ENCODE measurements at regions not wholly inside any gene's neighbourhood (a gene's known extent, or its start where the extent isn't known, plus 50 kb on each side); places are given as distances from the start of the nearest gene placed in this dataset.

DNA sequence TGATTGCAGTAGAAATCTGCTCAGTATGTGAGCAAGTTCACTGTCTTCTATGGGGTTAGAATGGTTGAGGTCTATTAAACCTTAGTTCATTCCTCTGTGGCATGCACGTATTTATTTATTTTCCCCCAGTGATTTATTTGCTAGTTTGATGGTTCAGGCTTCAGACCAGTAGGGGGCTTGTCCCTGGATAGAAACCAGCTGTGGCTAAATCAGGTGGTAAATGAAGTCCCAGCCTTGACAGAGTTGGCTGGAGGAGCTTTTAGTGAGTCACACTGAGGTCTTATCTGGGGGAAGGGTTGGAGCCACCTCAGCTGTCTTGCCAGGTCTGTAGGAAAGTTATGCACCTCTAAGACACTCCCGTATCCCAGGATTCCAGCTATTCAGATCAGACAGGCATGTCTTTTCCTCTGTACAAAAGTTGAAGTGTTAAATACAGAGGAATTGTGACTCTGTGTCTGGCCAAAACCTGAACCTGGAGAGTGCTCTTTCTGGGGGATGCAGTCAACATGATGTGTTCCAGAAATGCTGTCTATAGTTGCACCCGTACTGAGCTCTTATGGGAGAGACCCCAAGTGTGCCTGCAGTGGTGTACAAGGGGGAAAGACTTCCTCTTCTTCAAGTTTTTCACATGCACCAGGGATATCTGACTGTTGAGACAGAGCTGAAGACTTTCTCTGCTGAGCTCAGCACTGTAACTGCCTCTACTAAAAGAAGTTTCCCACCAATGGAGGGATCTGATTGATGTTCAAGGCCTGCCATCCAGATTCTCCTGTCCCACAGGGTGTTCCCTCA lies 1322.1 kb downstream of the TMEM121 start:
- Histone ChIP-seq H3K4me2 (peak overlapping the region; percentile 98), H3K4me3 (no peak overlapping the region), H3K9me3 (no peaks in the 10 kb centered on the region), H3K4me1 (peaks cover 29% of the 10 kb centered on the region; the same call in 2 of the 3 replicates), H3K27ac (peak overlapping the region in 1 of 2 experiments; percentile 78; a peak in 1 of 6 replicates)
- CTCF ChIA-PET: interaction anchor here (0.8 to 2.4 kb wide), 4 partner anchors 11 to 31 kb away, joined by 3 to 11 read pairs (median 5); no protein-coding TSS in a partner anchor
- 32% methylated on average over 3 of the region's 3 CpGs for WGBS (ENCODE audit: missing lambda C conversion rate)
- ATAC-seq: peak in 1 of 2 experiments; percentile 12; a peak in 3 of 6 replicates
- POLR2A ChIA-PET: no interaction called here
- no peak for FAIRE-seq
- TF ChIP-seq JUN (IDR thresholded peaks at IDR 0.05): no peak
- peak; percentile 31; the same call in 2 of the 3 replicates for TF ChIP-seq CTCF (IDR thresholded peaks at IDR 0.05)
- no peak for TF ChIP-seq FOSL2 (IDR thresholded peaks at IDR 0.05)
- TF ChIP-seq FOSL2 (CRISPR knock-in tag; IDR thresholded peaks at IDR 0.05): 0 out of 2 replicates have a peak, but pooled peaks have one; percentile 6
- no peak for TF ChIP-seq HOXA7 (CRISPR knock-in tag; IDR thresholded peaks at IDR 0.05)
- TF ChIP-seq RAD21 (conservative IDR thresholded peaks at IDR 0.05 in 1 of 2, IDR thresholded peaks at IDR 0.05 in 1 of 2): 0 out of 5 replicates have a peak, but pooled peaks of 1 of the 2 experiments have one; percentile 16
- peak in 1 of 2 experiments; percentile 69 for DNase-seq (ENCODE audit: low read depth in 1 of 2, low spot score in 1 of 2)

DNA sequence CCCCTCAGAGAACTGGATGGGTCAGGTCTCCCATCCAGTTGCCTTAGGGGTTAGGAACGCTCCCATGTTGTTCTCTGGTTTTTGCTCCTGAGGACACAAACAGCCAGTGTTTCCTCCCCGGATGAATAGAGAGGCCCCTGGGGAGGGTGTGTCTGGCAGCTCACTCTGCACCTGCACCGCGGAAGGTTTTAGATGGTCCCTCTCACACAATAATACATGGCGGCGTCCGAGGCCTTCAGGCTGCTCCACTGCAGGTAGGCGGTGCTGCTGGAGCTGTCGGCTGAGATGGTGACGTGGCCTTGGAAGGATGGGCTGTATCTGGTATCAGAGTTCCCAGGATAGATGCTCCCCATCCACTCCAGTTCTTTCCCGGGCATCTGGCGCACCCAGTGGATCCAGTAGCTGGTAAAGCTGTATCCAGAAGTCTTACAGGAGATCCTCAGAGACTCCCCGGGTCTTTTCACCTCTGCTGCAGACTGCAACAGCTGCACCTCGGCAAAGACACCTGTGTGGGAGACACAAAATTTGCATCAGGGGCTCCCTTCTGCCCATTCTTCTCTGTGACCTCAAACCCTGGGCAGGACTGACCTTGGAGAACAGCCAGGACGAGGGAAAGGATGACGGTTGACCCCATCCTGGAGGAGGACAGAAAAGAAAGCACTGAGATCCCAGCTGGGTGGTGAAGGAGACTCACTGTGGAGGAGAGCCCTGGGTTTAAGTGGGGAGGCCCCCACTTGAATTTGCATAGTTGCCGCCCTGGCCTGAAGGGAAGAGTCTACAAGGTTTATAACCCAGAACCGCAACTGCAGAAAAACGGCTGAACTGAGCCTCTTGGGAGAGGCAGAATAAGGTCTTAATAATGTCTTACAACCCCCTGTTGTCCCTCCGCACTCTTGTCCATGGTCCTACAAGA lies 1324.8 kb downstream of the TMEM121 start:
- FAIRE-seq: no peak
- H3K4me2 ChIP-seq: no peak overlapping the region
- ChIA-PET CTCF (interaction anchor here (1.5 kb wide), 1 partner anchor 21 kb away, joined by 4 read pairs; no protein-coding TSS in a partner anchor), POLR2A (no interaction called here)
- ATAC-seq: no peak
- TF ChIP-seq, protein P1, sequence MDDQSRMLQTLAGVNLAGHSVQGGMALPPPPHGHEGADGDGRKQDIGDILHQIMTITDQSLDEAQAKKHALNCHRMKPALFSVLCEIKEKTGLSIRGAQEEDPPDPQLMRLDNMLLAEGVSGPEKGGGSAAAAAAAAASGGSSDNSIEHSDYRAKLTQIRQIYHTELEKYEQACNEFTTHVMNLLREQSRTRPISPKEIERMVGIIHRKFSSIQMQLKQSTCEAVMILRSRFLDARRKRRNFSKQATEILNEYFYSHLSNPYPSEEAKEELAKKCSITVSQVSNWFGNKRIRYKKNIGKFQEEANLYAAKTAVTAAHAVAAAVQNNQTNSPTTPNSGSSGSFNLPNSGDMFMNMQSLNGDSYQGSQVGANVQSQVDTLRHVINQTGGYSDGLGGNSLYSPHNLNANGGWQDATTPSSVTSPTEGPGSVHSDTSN (IDR thresholded peaks at IDR 0.05): no peak
- TF ChIP-seq REST (IDR thresholded peaks at IDR 0.05) (no peak), SMC3 (IDR thresholded peaks at IDR 0.05) (no peak), CTCF (IDR thresholded peaks at IDR 0.05) (no peak), RNF2 (IDR thresholded peaks at IDR 0.05; ENCODE audit: borderline replicate concordance, low read depth) (no peak), HOXB13 (CRISPR knock-in tag; IDR thresholded peaks at IDR 0.05; ENCODE audit: low read depth) (no peak), RAD21 (conservative IDR thresholded peaks at IDR 0.05 in 1 of 2, IDR thresholded peaks at IDR 0.05 in 1 of 2) (no peak), JUNB (IDR thresholded peaks at IDR 0.05) (no peak), EHMT2 (IDR thresholded peaks at IDR 0.05; ENCODE audit: low read depth) (no peak)
- TF ChIP-seq, protein P2, sequence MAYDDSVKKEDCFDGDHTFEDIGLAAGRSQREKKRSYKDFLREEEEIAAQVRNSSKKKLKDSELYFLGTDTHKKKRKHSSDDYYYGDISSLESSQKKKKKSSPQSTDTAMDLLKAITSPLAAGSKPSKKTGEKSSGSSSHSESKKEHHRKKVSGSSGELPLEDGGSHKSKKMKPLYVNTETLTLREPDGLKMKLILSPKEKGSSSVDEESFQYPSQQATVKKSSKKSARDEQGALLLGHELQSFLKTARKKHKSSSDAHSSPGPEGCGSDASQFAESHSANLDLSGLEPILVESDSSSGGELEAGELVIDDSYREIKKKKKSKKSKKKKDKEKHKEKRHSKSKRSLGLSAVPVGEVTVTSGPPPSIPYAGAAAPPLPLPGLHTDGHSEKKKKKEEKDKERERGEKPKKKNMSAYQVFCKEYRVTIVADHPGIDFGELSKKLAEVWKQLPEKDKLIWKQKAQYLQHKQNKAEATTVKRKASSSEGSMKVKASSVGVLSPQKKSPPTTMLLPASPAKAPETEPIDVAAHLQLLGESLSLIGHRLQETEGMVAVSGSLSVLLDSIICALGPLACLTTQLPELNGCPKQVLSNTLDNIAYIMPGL (CRISPR knock-in tag; IDR thresholded peaks at IDR 0.05; ENCODE audit: borderline replicate concordance): no peak
- 86% methylated on average over 20 of the region's 20 CpGs for WGBS (ENCODE audit: missing lambda C conversion rate)
- DNase-seq (ENCODE audit: low read depth in 1 of 2, low spot score in 1 of 2): no peak
- no peaks in the 10 kb centered on the region for H3K9me3 ChIP-seq
- H3K27ac ChIP-seq: no peak overlapping the region
- no peak overlapping the region for H3K4me3 ChIP-seq
- peaks cover 22% of the 10 kb centered on the region; the same call in 2 of the 3 replicates for H3K4me1 ChIP-seq
